DOHH2 (cell line): ENCODE measurements at regions not wholly inside any gene's neighbourhood (a gene's known extent, or its start where the extent isn't known, plus 50 kb on each side); places are given as distances from the start of the nearest gene placed in this dataset.
"Not testable (repeated sequence)": the region's sequence is repeated elsewhere in the genome, so short reads cannot be mapped to it uniquely, and the experiment has no call there.

Experiments used
- H3F3A ChIP-seq: fragments of 200-600 bp; sonication (generic), shearing (Covaris generic); 2 replicates; pipeline ENCODE4 v1.6.0; 2016; ENCODE audit warnings: antibody characterized with exemption, mild to moderate bottlenecking; ENCODE audit not compliant: control insufficient read depth, insufficient read depth
- H3K27ac ChIP-seq: fragments of 200-600 bp; sonication (generic); 2 replicates; pipeline ENCODE4 v1.5.1; 2014; ENCODE audit warnings: low read depth, mild to moderate bottlenecking, low read length, moderate library complexity
- H3K27me3 ChIP-seq: fragments of 200-600 bp; sonication (generic); 2 replicates; pipeline ENCODE4 v1.6.1; 2014; ENCODE audit warnings: mild to moderate bottlenecking, low read length, mixed read lengths; ENCODE audit not compliant: control insufficient read depth
- H3K36me3 ChIP-seq: fragments of 200-600 bp; sonication (generic); 2 replicates; pipeline ENCODE4 v1.6.1; 2014; ENCODE audit warnings: mild to moderate bottlenecking, low read length, moderate library complexity, mixed read lengths; ENCODE audit not compliant: control insufficient read depth
- H3K4me1 ChIP-seq: fragments of 200-600 bp; sonication (generic); 2 replicates; pipeline ENCODE4 v1.6.1; 2014; ENCODE audit warnings: mild to moderate bottlenecking, low read length, mixed read lengths; ENCODE audit not compliant: control insufficient read depth
- H3K4me2 ChIP-seq: fragments of 200-600 bp; sonication (generic); 2 replicates; pipeline ENCODE4 v1.6.0; 2014; ENCODE audit warnings: mild to moderate bottlenecking, low read length, moderate library complexity
- H3K4me3 ChIP-seq: fragments of 200-600 bp; sonication (generic); 2 replicates; pipeline ENCODE4 v1.5.1; 2014; ENCODE audit warnings: mild to moderate bottlenecking, low read length, mixed read lengths
- H3K79me2 ChIP-seq: fragments of 200-600 bp; sonication (generic); 2 replicates; pipeline ENCODE4 v1.6.1; 2014; ENCODE audit warnings: mild to moderate bottlenecking, low read length, mixed read lengths; ENCODE audit not compliant: control insufficient read depth
- H3K9me2 ChIP-seq: fragments of 200-600 bp; sonication (generic); replicated peaks from 2 replicates; pipeline ENCODE4 v1.6.1; 2014; ENCODE audit warnings: mild to moderate bottlenecking, low read length, mixed read lengths; ENCODE audit not compliant: control insufficient read depth
- H3K9me3 ChIP-seq: fragments of 200-600 bp; sonication (generic); 2 replicates; pipeline ENCODE4 v1.6.1; 2014; ENCODE audit warnings: antibody characterized with exemption, low read length, mixed read lengths; ENCODE audit not compliant: control insufficient read depth, insufficient read depth
- H4K20me1 ChIP-seq: fragments of 200-600 bp; sonication (generic); 2 replicates; pipeline ENCODE4 v1.6.0; 2014; ENCODE audit warnings: low read depth, mild to moderate bottlenecking, antibody characterized with exemption, low read length, moderate library complexity; ENCODE audit not compliant: control insufficient read depth, insufficient read depth
- EZH2phosphoT487 ChIP-seq: fragments of 200-600 bp; sonication (generic); IDR thresholded peaks from 2 replicates; pipeline ENCODE4 v1.6.1; 2017; ENCODE audit warnings: borderline replicate concordance, mild to moderate bottlenecking, antibody characterized with exemption, low read length, moderate library complexity, mixed read lengths
- TF ChIP-seq, protein P1 (sequence below): fragments of 200-600 bp; sonication (generic); IDR thresholded peaks from one replicate; pipeline ENCODE4 v1.5.1; 2014; ENCODE audit warnings: antibody characterized with exemption, mild to moderate bottlenecking, low read depth, low read length; ENCODE audit not compliant: poor library complexity, severe bottlenecking

GRCh38 chr1:229007701-229008100 is 263.2 kb upstream of the RAB4A start:
- no peaks in the 10 kb centered on the region for H3K9me3 ChIP-seq
- H3K4me3 ChIP-seq: no peak overlapping the region
- no peaks in the 10 kb centered on the region; the same call in 1 of the 2 replicates for H3K9me2 ChIP-seq
- peaks cover 5% of the 10 kb centered on the region; the same call in 1 of the 2 replicates for H3K27me3 ChIP-seq
- no peaks in the 10 kb centered on the region for H3K79me2 ChIP-seq
- no peak for TF ChIP-seq EZH2phosphoT487
- TF ChIP-seq, protein P1, sequence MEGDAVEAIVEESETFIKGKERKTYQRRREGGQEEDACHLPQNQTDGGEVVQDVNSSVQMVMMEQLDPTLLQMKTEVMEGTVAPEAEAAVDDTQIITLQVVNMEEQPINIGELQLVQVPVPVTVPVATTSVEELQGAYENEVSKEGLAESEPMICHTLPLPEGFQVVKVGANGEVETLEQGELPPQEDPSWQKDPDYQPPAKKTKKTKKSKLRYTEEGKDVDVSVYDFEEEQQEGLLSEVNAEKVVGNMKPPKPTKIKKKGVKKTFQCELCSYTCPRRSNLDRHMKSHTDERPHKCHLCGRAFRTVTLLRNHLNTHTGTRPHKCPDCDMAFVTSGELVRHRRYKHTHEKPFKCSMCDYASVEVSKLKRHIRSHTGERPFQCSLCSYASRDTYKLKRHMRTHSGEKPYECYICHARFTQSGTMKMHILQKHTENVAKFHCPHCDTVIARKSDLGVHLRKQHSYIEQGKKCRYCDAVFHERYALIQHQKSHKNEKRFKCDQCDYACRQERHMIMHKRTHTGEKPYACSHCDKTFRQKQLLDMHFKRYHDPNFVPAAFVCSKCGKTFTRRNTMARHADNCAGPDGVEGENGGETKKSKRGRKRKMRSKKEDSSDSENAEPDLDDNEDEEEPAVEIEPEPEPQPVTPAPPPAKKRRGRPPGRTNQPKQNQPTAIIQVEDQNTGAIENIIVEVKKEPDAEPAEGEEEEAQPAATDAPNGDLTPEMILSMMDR: no peak
- no peaks in the 10 kb centered on the region for H3K4me1 ChIP-seq
- H3K27ac ChIP-seq: no peak overlapping the region
- H3F3A ChIP-seq: no peaks in the 10 kb centered on the region
- H3K36me3 ChIP-seq: no peaks in the 10 kb centered on the region
- H4K20me1 ChIP-seq: no peaks in the 10 kb centered on the region
- H3K4me2 ChIP-seq: no peak overlapping the region

DNA sequence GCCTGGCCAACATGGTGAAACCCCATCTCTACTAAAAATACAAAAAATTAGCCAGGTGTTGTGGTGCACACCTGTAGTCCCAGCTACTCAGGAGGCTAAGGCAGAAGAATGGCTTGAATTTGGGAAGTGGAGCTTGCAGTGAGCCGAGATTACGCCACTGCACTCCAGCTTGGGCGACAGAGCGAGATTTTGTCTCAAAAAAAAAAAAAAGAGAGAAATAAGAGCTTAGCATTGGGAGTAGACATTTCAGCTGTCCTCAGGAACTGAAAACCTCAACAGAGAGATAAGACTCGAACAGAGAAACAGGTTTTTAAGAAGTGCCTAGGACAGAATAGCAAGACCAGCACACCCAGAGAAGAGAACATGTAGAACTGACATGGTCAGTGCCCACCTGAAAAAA is 262.6 kb upstream of the RAB4A start:
- not testable (repeated sequence) for H4K20me1 ChIP-seq, H3F3A ChIP-seq, H3K79me2 ChIP-seq, H3K36me3 ChIP-seq, H3K4me3 ChIP-seq, H3K27ac ChIP-seq, H3K4me1 ChIP-seq, H3K4me2 ChIP-seq, H3K9me2 ChIP-seq, H3K27me3 ChIP-seq, H3K9me3 ChIP-seq

DNA sequence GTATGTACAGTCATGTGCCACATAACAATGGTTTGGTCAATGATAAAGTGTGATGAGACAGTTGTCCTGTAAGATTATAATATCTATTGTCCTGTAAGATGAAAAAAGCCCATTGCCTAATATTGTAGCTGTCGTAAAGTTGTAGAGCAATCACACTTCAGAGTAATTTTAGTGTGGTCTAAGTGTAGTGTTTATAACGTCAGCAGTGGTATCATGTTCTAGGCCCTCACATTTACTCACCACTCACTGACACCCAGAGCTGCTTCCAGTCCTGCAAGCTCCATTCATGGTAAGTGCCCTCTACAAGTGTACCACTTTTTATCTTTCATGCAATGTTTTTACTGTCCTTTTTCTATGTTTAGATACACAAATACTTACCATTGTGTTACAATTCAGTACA is 259.9 kb upstream of the RAB4A start:
- Histone ChIP-seq H3K9me3 (no peaks in the 10 kb centered on the region), H3K79me2 (no peaks in the 10 kb centered on the region), H3K27me3 (peaks cover 5% of the 10 kb centered on the region; the same call in 1 of the 2 replicates), H3K9me2 (no peaks in the 10 kb centered on the region; the same call in 1 of the 2 replicates), H3K4me3 (no peak overlapping the region), H3K36me3 (no peaks in the 10 kb centered on the region), H3K4me1 (no peaks in the 10 kb centered on the region), H3F3A (no peaks in the 10 kb centered on the region), H4K20me1 (no peaks in the 10 kb centered on the region), H3K4me2 (no peak overlapping the region), H3K27ac (no peak overlapping the region)
- TF ChIP-seq, protein P1: no peak
- TF ChIP-seq EZH2phosphoT487: no peak

DNA sequence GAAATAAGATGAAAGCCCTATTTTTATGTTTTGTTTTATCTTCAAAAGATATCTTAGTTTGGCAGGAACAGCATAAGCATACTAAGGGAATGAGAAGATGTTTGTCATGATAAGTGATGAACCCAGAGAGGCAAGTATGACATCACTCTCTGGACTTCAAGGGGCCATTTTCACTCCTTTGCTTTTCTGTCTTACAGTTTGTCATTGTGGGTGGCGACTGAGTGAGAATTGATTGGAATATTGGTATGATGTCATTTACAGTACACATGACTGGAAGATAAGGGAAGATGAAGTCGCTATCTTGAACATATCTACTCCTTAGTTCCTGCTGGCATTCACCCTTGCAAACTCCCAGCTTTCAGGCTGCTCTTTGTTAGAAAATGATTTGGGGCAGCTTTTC is 258.1 kb upstream of the RAB4A start:
- peaks cover 5% of the 10 kb centered on the region; the same call in 1 of the 2 replicates for H3K27me3 ChIP-seq
- no peaks in the 10 kb centered on the region for H3K79me2 ChIP-seq
- no peaks in the 10 kb centered on the region for H3K9me3 ChIP-seq
- no peaks in the 10 kb centered on the region for H3K36me3 ChIP-seq
- H3K4me1 ChIP-seq: no peaks in the 10 kb centered on the region
- H4K20me1 ChIP-seq: no peaks in the 10 kb centered on the region
- H3K4me3 ChIP-seq: no peak overlapping the region
- TF ChIP-seq, protein P1: no peak
- no peak for TF ChIP-seq EZH2phosphoT487
- H3K4me2 ChIP-seq: no peak overlapping the region
- no peak overlapping the region for H3K27ac ChIP-seq
- no peaks in the 10 kb centered on the region for H3F3A ChIP-seq
- H3K9me2 ChIP-seq: no peaks in the 10 kb centered on the region; the same call in 1 of the 2 replicates
